CD4-positive, alpha-beta T cell treated with Interleukin-15 for 4 hours (primary cell): ENCODE measurements at regions not wholly inside any gene's neighbourhood (a gene's known extent, or its start where the extent isn't known, plus 50 kb on each side); places are given as distances from the start of the nearest gene placed in this dataset.

Source experiments
- DNase-seq: peaks from one replicate; pipeline ENCODE4 v3.0.0-alpha.2; 2020; ENCODE audit warnings: low spot score

DNA sequence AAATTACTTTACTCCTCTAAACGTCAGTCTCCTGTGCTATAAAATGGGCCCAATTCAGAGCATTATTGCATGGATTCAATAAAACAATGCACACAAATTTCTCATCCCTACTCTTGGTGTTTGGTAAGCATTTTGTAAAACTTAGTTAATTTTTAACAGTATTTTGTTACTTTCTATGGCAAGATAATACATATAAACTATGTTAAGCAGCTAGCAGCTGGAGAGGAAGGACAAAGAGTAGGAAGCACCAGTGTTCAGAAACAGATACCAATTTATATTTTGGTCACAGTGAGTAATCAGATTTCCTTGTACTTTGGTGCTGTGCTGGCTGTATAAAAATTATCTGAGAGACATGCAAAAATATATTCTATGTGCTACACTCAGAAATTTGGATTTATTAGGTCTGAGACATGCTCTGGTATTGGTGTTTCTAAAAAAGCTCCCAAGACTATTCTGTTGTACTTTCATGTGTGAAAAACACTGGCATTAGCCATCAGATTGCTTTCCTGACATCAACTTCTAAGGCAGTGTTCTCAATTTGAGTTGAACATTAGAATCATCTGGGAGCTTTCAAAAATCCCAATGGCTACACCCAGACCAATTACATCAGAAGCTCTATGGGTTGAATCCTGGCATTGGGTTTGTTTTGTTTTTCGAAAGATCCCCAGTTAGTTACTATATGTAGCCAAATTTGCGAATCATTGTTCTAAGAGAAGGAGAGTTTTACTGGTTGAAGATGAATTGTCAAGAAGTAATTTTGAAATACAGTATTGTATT lies 100.3 kb upstream of the C1orf87 start:
- DNase-seq = no peak

DNA sequence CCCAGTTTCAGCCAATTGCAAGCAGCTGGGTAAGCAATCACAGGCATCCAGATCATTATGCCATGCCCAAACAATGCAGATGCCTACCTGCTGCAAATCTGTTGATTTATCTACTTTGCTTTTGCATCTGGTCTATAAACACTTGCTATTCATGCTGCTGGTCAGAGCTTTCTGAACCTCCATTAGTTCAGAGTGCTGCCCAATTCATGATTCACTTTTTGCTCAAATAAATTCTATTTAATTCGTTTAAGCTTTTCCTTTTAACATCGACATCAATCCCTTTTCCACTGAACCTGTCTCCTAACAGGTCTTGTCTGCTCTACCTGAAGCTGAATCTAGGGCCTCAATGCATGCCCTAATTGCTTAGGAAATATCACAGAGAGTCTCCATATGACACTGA lies 99.4 kb upstream of the C1orf87 start:
- DNase-seq = no peak

DNA sequence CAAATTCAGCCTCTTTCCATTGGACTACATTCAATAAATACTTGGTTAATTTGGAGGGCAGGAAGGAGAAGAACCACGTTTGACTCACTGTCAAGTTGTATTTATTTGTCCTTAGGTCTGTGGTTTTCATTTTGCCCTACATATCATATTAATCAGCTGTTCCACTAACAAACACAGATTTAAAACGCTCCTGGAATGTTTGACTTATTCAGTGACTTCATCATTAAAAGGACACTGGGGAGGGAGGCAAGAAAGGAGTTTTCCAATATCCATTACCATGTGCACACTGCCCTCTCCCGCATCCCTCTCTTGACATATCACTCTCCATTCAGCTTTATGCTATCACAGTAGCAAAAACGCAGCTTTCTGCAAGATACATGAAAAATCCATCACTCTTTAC lies 98.2 kb upstream of the C1orf87 start:
- no peak for DNase-seq

DNA sequence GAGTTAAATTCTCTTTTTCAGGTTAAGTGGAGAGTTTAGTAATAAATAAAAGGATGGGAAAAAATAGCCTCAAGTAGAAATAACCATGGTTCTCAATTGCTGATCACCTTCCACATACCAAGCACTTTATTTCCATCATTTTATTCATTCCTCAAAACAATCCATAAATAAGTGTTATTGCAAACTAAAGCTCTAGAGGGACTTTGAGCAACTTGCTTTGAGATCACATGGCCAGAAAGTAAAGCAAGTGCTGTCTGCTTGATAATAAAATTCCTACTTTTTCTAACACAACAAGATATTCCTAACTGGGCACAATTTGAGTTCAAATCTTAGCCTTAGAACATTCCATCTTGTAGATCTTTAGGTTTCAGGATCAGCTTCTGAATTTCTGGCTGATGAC lies 97.1 kb upstream of the C1orf87 start:
- no peak for DNase-seq

DNA sequence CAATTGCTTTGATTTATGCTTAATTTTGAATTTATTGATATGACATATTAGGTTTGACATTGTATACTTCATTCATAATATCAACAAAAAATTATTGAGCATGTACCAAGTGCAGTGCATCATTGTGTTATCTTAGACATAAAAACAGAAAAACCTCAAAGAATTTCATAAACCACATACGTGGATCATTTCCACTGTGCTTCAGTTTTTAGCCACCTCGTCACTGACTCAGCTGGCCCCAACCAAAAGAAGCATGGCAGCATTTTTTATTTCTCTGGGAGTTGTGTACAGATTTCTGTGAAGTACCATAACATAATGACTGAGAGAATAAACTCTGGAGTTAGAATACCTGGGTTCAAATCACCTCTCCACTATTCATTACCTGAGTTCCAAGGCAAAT lies 95.6 kb upstream of the C1orf87 start:
- no peak for DNase-seq

DNA sequence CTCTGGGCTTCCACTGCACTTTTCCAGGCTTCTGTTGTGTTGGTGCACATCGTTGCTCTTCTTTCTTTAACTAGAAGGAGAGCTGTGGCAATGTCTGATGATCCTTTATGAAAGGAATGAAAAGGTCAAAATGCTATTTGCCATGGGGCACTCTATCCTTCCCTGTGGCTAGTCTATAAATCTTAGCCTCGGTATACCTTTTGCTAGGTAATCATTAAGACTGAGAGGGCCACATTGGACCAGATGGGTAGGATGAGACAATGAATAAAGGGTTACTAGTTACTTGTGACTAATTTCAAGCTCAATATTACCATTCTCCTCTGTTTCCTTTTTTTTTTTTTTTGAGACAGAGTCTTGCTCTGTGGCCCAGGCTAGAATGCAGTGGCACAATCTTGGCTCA lies 89.4 kb upstream of the C1orf87 start:
- no peak for DNase-seq

DNA sequence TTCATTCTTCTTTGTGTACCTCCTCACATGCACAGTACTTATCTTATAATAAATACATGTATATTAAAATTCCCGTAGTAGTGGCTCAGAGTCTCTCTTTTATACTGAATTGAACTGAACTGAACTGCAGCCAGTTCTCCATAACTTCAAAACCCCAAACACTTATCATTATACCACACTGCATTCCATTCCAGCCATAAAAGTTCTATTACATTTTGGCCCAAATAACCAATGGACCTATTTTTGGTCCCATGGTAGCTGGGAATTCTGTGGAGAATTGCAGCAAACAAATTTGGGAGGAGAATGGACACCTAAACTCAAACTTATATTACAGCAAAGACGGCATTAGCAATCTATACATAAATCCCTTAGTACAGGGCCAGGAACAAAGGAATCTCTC lies 86.6 kb upstream of the C1orf87 start:
- no peak for DNase-seq

DNA sequence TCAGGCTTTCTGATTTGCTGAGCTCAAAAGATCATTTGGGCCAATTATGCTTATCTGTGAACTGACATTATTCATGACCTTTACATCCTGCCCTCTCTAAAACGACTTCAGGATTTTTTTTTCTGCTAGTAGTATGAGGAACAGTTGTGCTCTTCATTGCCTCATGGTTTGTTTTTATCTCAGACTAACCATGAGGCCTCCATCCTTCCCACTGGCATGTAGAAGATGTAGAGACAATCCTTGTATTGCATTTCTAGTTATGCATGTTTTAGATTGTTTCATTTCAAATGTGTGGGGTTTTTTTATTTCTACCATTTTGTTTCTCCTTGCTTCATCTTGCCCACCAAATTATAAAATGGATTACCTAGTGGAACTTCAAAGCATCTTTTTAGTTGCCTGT lies 82.8 kb upstream of the C1orf87 start:
- no peak for DNase-seq

DNA sequence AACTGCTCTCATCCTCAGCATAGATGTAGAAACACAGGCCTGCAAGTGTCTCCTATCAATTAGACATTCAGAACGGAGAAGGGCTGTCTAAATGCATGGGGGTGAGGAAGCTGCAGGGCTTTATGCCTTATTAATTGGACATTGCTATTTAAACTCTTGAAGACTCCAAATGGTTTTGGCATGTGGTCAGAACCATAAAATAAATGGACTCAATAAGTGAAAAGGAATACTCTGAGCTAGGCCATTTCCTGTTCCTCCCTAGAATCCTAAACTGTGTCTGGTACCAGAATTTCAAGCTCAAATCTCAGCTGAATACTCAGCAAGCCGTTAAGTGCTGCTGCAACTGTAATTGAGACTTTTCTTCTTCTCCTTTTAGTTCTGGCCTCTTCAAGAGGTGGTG lies 80.4 kb upstream of the C1orf87 start:
- DNase-seq = no peak

DNA sequence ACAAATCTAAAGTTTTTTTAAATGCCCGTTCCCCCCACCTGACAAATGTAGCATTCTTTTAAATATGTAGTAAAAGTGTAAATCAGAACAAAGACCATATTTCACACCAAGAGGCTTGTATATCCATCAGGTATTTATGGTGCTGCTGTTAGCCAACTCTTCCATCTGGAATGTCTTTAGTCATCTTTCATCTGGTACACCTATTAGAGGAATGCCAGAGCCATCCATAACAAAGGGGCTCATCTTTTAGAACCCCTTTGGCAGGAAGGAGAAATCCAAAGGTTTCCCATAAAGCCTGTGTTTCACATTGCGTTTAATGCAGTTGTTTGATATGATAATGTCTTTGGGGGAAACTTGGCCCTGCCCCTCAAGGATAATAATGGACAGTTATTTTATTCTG lies 79.3 kb upstream of the C1orf87 start:
- no peak for DNase-seq

DNA sequence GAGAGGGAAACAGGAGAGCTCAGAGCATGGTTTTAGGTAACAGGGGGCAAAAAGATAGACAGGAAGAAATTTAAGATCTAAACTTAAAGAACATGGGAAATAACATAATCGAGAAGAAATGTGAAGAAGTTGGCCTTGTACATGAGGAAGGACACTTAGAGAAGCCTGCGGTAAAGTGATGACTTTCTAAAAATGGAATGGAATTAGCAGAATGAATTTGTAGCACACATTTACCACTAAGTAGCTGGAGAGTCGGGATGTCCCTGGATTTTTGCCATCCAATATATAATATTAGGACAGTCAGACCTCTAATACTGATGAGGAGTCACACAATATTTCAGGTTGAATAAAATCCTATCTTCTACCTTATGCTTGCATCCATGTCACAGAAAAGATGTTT lies 77.7 kb upstream of the C1orf87 start:
- DNase-seq = no peak

DNA sequence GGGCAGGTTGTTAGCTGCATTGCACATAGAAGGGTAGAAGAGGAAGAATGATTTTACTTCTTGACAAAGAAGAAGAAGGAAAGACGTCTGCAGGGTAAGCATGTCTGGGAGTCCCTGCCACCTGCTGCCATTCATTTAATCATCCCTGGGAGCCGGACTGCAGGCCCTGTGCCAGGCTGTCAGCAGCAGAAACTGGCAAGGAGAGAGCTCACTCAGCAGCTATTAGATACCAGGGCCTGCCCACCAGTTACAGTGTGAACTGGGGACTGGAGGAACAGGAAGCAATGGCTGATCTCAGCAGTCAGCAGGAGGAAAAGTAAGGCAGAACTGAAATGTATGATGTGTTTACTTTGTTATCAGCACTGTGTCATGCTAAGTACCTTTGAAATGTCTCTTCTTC lies 75.7 kb upstream of the C1orf87 start:
- no peak for DNase-seq

DNA sequence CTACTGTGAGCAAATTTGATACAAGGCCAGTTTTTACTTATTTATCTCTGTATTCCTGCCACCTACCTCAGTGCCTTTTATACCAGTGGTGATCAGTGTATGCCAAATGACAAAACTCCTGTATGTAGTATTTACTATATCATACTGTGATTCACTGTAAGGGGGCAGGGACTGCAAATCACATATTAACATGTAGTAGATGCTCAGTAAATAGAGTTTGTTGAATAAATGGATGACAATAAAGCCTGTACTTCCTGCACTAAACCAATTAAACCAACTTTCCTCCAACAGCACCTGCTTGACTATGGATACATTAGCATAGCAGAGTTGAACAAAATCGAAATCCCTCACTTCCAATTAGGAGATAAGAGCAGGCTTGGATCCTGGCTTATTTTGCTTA lies 73.3 kb upstream of the C1orf87 start:
- DNase-seq = no peak

DNA sequence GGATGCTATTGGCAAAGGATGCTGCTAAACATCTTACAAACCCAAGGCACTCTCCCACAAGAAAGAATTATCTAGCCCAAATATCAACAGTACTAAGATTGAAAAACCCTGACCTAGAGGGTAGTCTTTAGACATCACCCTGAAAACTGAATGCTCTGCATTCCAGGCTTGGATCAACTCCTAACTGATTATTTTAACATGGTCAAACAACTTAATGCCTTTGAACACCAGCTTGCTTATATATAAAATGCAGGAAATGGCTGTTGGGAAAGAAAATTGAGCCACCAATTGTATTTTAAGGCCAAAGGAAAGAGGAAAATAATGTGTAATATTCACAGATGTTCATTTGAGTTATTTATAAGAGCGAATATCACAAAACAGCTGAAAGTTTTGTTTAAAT lies 72.2 kb upstream of the C1orf87 start:
- DNase-seq = no peak

DNA sequence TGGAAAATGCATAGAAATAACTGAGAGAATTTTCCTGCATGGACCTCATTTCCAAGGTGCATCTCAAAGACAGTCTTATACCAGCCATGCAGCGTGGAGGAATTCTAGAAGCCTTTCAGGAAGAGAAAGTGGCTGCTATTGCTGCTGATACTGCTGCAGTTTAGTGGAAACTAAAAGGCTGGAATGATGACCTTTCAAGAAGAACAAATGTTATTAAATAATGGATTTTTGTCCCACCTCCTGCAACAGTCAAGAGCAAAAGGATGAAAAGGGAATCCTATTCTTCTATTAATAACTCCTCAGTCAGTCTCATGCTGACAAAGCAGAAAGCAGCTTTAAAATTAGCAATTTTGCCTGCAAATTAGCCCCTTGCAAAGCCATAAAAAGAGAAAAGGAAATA lies 68.2 kb upstream of the C1orf87 start:
- DNase-seq = no peak

DNA sequence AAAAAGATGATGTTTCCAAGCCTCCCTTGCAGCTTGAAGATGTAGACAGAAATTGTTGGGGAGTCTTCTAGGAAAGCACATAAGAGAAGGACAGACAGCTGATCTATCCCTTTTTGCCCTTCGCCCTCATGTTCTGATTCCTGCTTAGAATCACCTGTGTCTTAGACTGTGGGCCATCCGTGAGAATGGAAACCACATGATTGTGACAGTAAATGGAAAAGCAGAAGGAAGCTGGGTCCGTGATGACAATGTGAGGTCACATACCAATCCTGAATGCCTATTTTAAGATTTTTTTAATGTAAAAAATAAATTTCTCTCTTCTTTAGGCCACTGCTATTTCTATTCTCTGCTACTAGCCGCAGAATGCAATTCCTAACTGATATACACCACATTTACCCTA lies 67.7 kb upstream of the C1orf87 start:
- DNase-seq = no peak

DNA sequence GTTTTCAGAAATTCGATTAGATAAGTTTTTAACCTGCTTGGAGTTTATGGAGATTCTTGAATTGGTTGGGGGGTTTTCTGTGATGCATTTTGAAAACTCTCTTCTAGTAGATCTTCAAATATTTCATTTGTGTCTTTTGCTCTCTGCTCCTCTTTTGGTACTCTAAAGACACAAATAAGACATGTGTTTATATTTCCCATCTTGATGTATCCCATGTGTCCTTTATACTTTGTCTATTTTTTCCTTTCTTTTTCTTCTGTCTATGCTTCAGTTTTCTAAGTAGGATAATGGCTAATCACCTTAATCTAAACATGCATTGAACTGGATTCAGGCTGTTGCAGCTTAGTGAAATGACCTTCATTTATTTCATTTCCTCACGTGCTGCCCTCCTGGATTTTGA lies 63.8 kb upstream of the C1orf87 start:
- no peak for DNase-seq

DNA sequence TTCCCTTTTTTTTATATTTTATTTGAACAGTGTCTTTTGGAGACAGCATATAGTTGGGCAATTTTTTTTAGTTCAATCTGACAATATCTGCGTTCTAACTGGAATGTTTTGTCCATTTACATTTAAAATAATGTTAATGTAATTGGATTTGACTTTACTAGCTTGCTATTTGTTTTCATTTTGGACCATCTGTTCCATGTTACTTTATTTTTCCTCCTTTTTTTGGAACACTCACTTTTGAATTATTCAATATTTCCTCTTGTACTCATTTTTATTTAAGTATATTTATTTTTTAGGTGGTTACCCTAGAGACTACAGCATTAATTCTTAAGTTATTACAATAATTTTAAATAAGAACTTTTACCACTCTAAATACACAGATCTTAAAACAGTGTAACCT lies 62.8 kb upstream of the C1orf87 start:
- DNase-seq = no peak

DNA sequence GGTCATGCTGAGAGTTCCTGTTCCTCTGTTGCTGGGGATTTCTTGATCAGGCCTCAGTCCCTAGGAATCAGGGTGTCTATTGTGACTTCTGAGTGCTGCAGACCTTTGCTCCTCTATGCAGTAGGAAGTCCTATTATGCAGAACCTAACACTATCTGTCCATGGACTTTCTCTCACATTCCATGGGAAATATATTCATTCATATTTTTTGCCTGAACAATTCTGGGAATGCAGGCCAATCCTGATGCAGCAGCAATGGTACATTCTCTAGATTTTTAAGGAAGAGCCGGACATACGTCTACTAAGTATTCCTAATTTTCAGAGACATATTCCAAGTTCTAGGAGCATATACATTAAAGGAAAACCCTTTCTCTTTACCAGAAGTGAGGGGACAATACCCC lies 61.1 kb upstream of the C1orf87 start:
- no peak for DNase-seq

DNA sequence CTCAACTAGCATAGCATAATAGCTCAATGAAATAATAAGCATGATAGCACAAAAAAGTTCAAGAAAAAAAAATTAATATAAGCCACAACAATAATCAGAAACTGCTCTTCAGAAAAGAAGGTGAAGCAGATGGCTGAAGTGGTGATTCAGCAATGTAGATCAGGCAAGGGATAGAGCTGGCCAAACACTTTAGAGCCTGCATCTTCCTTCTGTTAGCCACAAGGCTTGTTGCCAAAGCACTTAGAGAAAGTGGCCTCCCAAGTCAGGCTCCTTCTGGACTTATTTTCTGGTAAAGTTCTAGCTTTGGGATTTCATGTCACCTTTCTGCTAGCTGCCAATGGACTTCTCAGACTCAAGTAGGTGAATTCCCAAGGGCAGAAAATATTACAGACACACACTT lies 60.3 kb upstream of the C1orf87 start:
- no peak for DNase-seq

DNA sequence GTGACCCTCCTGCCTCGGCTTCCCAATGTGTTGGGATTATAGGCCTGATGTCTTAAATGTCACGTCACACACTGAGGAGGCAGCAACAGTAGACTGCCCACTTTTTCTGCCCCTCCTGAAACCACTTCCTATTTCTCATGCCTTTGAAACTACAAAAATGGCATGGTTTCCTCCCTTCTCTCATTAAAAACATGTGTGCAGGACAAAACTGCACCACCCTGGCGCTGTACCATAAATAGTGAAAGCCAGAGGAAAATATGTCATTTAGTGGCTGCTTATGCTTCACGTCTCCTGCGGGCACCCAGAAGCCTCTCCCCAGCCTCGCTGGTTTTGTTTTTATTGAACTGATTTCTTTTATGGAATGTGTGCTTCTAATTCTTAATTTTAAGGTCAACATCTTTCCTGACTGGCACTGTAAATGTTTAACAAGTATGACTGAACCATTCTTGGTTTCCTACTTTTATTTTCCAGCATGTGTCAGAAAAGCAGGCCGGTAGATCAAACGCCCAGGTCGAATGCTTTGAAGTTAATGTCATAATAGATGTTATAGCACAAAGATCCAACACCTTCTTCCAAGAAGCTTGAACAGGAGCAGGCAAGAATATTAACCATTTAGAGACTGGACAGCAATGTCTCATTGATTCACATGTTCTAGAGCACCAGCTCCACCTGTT lies 59.6 kb upstream of the C1orf87 start:
- DNase-seq = no peak

DNA sequence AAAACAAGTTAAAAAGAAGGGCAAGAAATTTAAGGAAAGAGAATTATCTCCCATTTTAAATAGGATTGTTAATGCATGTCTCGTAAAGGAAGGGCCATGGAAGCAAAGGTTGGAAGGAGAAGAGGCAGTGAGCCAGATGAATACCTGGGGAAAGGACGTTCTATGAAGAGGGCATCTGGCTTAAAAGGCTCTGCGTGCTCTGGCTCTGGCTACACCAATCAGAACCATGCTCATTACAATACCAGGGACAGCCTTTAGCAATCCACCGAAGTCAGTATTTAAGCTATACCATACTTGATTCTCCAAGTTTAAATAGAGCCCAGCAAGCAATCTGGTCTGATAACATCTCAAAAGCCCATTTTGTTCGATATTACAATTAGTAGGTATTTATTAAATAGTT lies 58.5 kb upstream of the C1orf87 start:
- DNase-seq = no peak

DNA sequence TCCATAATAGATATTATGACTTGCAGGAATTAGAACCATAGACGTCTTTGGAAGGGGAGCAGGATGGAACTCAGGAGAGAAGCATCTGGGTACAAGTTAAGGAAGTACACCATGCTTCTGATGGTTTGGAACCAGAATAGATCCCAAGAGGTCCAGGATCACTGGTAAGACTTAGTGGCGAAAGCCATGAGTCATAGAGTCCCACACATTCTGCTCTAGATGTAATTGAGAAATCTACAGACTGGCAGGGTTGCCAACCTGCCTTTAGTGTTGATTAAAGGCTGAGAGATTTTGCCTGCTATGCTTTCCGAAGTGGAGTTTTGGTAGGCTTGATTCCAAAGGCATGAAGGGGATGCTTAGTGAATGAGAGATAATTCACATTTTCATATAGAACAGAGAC lies 57.1 kb upstream of the C1orf87 start:
- DNase-seq = no peak

DNA sequence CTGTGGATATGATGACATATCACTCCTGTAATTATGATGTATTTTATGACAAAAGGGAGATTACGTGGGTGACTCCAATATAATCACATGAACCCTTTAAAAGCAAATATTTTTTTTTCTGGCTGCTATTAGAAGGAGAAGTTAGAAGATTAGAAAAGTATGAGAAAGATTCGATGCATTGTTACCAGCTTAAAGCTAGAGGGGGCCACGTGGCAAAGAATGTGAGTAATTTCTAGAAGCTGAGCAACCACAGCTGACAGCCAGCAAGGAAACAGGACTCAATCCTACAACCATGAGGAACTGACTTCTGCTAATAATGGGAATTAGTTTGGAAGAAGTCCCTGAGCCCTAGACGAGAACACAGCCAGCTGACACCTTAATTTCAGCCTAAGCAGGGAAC lies 56.3 kb upstream of the C1orf87 start:
- DNase-seq = no peak
